HCT116 (cell line): ENCODE measurements at regions not wholly inside any gene's neighbourhood (a gene's known extent, or its start where the extent isn't known, plus 50 kb on each side); places are given as distances from the start of the nearest gene placed in this dataset.

Source experiments
- ATAC-seq: fragments of 200-7000 bp; cut with Tn5 transposase; 2 replicates; pipeline ENCODE4 v1.9.1; 2020; ENCODE audit warnings: mild to moderate bottlenecking, moderate library complexity
- BruUV-seq: library from RNA; stranded (reverse); fragments of 400-500 nt; replicated peaks from 2 replicates; lab custom pipeline; 2021; lab: Mats Ljungman, UMichigan
- CTCF ChIA-PET: fragments of 300-600 bp; sonication (Branson Sonifier 250); formaldehyde crosslinking; loops from one replicate; lab custom pipeline; 2021; ENCODE audit warnings: antibody characterized with exemption; lab: Charles Lee
- POLR2A ChIA-PET: fragments of 300-600, 350-600 bp; sonication (Branson Sonifier 250); formaldehyde crosslinking; loops from one replicate; lab custom pipeline; 2021; ENCODE audit warnings: antibody characterized with exemption; lab: Charles Lee
- RAD21 ChIA-PET, 2 experiments: fragments of 300-600 bp; sonication (Branson Sonifier 250); formaldehyde crosslinking; loops; one replicate each; lab custom pipeline; 2023; ENCODE audit warnings: low total read pairs in 2 of 2; ENCODE audit not compliant: uncharacterized antibody in 2 of 2, unreplicated experiment in 2 of 2, low non-redundant PET in 1 of 2; lab: Charles Lee
- DNase-seq: peaks from one replicate; pipeline ENCODE4 v3.0.0-alpha.2; 2010; ENCODE audit warnings: low read depth, low spot score
- H2AFZ ChIP-seq: fragments of 200-600 bp; shearing (Covaris generic), sonication (generic); 2 replicates; pipeline ENCODE4 v1.6.1; 2017; ENCODE audit warnings: low read depth, mixed run types, mixed read lengths, antibody characterized with exemption, low read length; ENCODE audit not compliant: poor library complexity, severe bottlenecking
- H3K27ac ChIP-seq: 2 replicates; pipeline ENCODE4 v1.5.1; 2012; ENCODE audit warnings: low read depth, low read length
- H3K27me3 ChIP-seq: fragments of 200-600 bp; sonication (generic); 2 replicates; pipeline ENCODE4 v1.6.1; 2016; ENCODE audit warnings: mixed run types, low read length, mixed read lengths; ENCODE audit not compliant: insufficient read depth
- H3K36me3 ChIP-seq, 2 experiments: fragments of 200-500 bp in 1 of 2; fragments of 200-600 bp in 1 of 2; sonication (Bioruptor generic) in 1 of 2; sonication (generic) in 1 of 2; 2 replicates each; pipeline versions ENCODE4 v1.5.1 to v1.6.1; 2014 to 2016; ENCODE audit warnings: low read length in 2 of 2, inconsistent platforms in 1 of 2, mixed read lengths in 1 of 2, mixed run types in 1 of 2; ENCODE audit not compliant: insufficient read depth in 2 of 2, control insufficient read depth in 1 of 2
- H3K4me1 ChIP-seq, 2 experiments: fragments of 200-600 bp in 1 of 2; sonication (generic) in 1 of 2; 2 replicates each; pipeline versions ENCODE4 v1.5.1 to v1.6.1; 2012 to 2017; ENCODE audit warnings: low read length in 2 of 2, inconsistent platforms in 1 of 2, mild to moderate bottlenecking in 1 of 2, mixed read lengths in 1 of 2, mixed run types in 1 of 2, moderate library complexity in 1 of 2; ENCODE audit not compliant: insufficient read depth in 2 of 2, control insufficient read depth in 1 of 2
- H3K4me2 ChIP-seq: fragments of 200-600 bp; sonication (generic); 2 replicates; pipeline ENCODE4 v1.6.1; 2017; ENCODE audit warnings: mixed run types, low read length, mixed read lengths
- H3K4me3 ChIP-seq, 2 experiments: fragments of 200-600 bp in 1 of 2; sonication (generic) in 1 of 2; replicated peaks in 1 of 2; 2 replicates each; pipeline ENCODE4 v1.5.1; 2011 to 2016; ENCODE audit warnings: low read length in 2 of 2, control low read depth in 1 of 2, low read depth in 1 of 2, mild to moderate bottlenecking in 1 of 2, mixed read lengths in 1 of 2, mixed run types in 1 of 2
- H3K79me2 ChIP-seq: fragments of 200-600 bp; sonication (generic); 2 replicates; pipeline ENCODE4 v1.6.1; 2017; ENCODE audit warnings: mild to moderate bottlenecking, mixed run types, low read length, moderate library complexity, mixed read lengths; ENCODE audit not compliant: insufficient read depth
- H3K9ac ChIP-seq: fragments of 200-600 bp; sonication (generic); 2 replicates; pipeline ENCODE4 v1.6.1; 2016; ENCODE audit warnings: low read length, mixed read lengths
- H3K9me2 ChIP-seq: fragments of 200-600 bp; sonication (generic), shearing (Covaris generic); 2 replicates; pipeline ENCODE4 v1.6.1; 2017; ENCODE audit warnings: mixed run types, mild to moderate bottlenecking, moderate library complexity; ENCODE audit not compliant: insufficient read depth
- H3K9me3 ChIP-seq, 2 experiments: fragments of 200-500 bp in 1 of 2; fragments of 200-600 bp in 1 of 2; sonication (Bioruptor generic) in 1 of 2; sonication (generic) in 1 of 2; 2 replicates each; pipeline ENCODE4 v1.6.1; 2014 to 2017; ENCODE audit warnings: low read length in 2 of 2, mixed read lengths in 2 of 2, inconsistent platforms in 1 of 2, low read depth in 1 of 2, mild to moderate bottlenecking in 1 of 2, mixed run types in 1 of 2, moderate library complexity in 1 of 2; ENCODE audit not compliant: control insufficient read depth in 1 of 2, insufficient read depth in 1 of 2
- H4K20me1 ChIP-seq: fragments of 200-600 bp; sonication (generic), shearing (Covaris generic); 2 replicates; pipeline ENCODE4 v1.6.1; 2017; ENCODE audit warnings: mixed run types, mild to moderate bottlenecking, moderate library complexity; ENCODE audit not compliant: insufficient read depth
- CBX3 ChIP-seq: IDR thresholded peaks from 2 replicates; pipeline ENCODE4 v1.6.1; 2012; ENCODE audit warnings: low read depth
- CEBPB ChIP-seq: IDR thresholded peaks from 2 replicates; pipeline ENCODE4 v1.6.1; 2012; ENCODE audit warnings: low read depth
- CTCF ChIP-seq, 3 experiments: fragments of 200-600 bp in 1 of 3; sonication (generic) in 1 of 3; IDR thresholded peaks in 2 of 3; conservative IDR thresholded peaks in 1 of 3; 2 replicates each; pipeline ENCODE4 v1.5.1; 2012 to 2017; ENCODE audit warnings: low read depth in 2 of 3, low read length in 2 of 3, antibody characterized with exemption in 1 of 3, borderline replicate concordance in 1 of 3, control low read depth in 1 of 3, mild to moderate bottlenecking in 1 of 3, mixed read lengths in 1 of 3, mixed run types in 1 of 3, moderate library complexity in 1 of 3; ENCODE audit not compliant: insufficient read depth in 1 of 3
- EGR1 ChIP-seq: IDR thresholded peaks from 2 replicates; pipeline ENCODE4 v1.6.1; 2012; ENCODE audit warnings: low read depth
- ELF1 ChIP-seq: IDR thresholded peaks from 2 replicates; pipeline ENCODE4 v1.6.1; 2012; ENCODE audit warnings: low read depth, borderline replicate concordance
- EZH2 ChIP-seq: fragments of 200-600 bp; sonication (generic); IDR thresholded peaks from 2 replicates; pipeline ENCODE4 v1.6.1; 2017; ENCODE audit warnings: antibody characterized with exemption, mixed run types
- EZH2phosphoT487 ChIP-seq: fragments of 200-600 bp; IDR thresholded peaks from 2 replicates; pipeline ENCODE4 v1.6.1; 2018; ENCODE audit warnings: antibody characterized with exemption, borderline replicate concordance
- FOSL1 ChIP-seq: IDR thresholded peaks from 2 replicates; pipeline ENCODE4 v1.6.1; 2012; ENCODE audit warnings: low read depth
- JUND ChIP-seq: IDR thresholded peaks from 2 replicates; pipeline ENCODE4 v1.6.1; 2012
- POLR2A ChIP-seq: IDR thresholded peaks from 2 replicates; pipeline ENCODE4 v1.7.0; 2011; ENCODE audit warnings: borderline replicate concordance; ENCODE audit not compliant: insufficient read depth, insufficient read length; ENCODE audit errors: extremely low read depth
- POLR2AphosphoS5 ChIP-seq: IDR thresholded peaks from 2 replicates; pipeline ENCODE4 v1.6.1; 2011; ENCODE audit warnings: mild to moderate bottlenecking, low read depth, low read length, moderate library complexity
- RAD21 ChIP-seq: IDR thresholded peaks from 2 replicates; pipeline ENCODE4 v1.6.1; 2012; ENCODE audit warnings: low read depth, mild to moderate bottlenecking
- SRF ChIP-seq: IDR thresholded peaks from 2 replicates; pipeline ENCODE4 v1.6.1; 2012; ENCODE audit warnings: low read depth
- TCF7L2 ChIP-seq: IDR thresholded peaks from 2 replicates; pipeline ENCODE4 v1.7.0; 2011; ENCODE audit warnings: borderline replicate concordance, inconsistent platforms; ENCODE audit not compliant: insufficient read depth, insufficient read length; ENCODE audit errors: extremely low read depth
- ZFX ChIP-seq: fragments of 450-650 bp; IDR thresholded peaks from 2 replicates; pipeline ENCODE4 v1.6.1; 2017
- ZNF274 ChIP-seq: fragments of 200-500 bp; sonication (Bioruptor generic); IDR thresholded peaks from 2 replicates; pipeline ENCODE4 v1.6.1; 2014; ENCODE audit warnings: mild to moderate bottlenecking, low read depth, low read length, inconsistent platforms
- intact Hi-C: fragments of 100-400 bp; cut with micrococcal nuclease; formaldehyde crosslinking; loops from 2 replicates; pipeline ENCODE4 v1.10.0; 2022
- TF ChIP-seq, protein P1 (sequence below): IDR thresholded peaks from 2 replicates; pipeline ENCODE4 v1.6.1; 2012
- TF ChIP-seq, protein P2 (sequence below): IDR thresholded peaks from 2 replicates; pipeline ENCODE4 v1.6.1; 2012; ENCODE audit warnings: low read depth
- TF ChIP-seq, protein P3 (sequence below): IDR thresholded peaks from 2 replicates; pipeline ENCODE4 v1.6.1; 2012

DNA sequence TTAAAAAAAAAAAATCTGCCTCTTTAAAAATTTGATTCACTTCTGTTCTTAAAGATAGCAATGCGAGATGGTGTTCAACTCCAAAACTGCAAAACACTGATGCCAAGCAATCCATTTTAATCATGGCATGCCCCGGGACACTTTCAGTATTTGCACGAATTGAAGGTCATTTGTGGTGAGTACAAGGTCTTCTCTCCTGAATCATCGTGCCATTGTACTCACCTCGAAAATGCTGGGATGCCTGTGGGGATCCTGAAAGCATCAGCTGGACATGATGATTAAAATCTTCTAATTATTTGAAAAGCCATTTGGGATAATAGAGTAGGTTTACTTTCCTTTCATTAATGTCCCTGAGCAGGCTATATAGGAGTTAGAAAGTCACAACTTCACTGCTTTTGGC lies 125.1 kb upstream of the NRP1 start:
- intact Hi-C loops: no loop called here
- no peak for DNase-seq

More for the DNA sequence above, 125.1 kb upstream of the NRP1 start:
- H3K9ac ChIP-seq: no peak overlapping the region
- H3K79me2 ChIP-seq: no peaks in the 10 kb centered on the region
- no peak overlapping the region for H3K4me3 ChIP-seq
- no peaks in the 10 kb centered on the region for H3K27me3 ChIP-seq
- H4K20me1 ChIP-seq: no peaks in the 10 kb centered on the region
- ChIA-PET POLR2A (no interaction called here), CTCF (no interaction called here)
- no peak overlapping the region for H3K27ac ChIP-seq
- H3K9me2 ChIP-seq: no peaks in the 10 kb centered on the region
- H3K4me1 ChIP-seq: no peaks in the 10 kb centered on the region
- TF ChIP-seq, protein P1, sequence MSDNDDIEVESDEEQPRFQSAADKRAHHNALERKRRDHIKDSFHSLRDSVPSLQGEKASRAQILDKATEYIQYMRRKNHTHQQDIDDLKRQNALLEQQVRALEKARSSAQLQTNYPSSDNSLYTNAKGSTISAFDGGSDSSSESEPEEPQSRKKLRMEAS: no peak
- TF ChIP-seq RAD21: no peak
- TF ChIP-seq POLR2AphosphoS5: no peak
- TF ChIP-seq, protein P2, sequence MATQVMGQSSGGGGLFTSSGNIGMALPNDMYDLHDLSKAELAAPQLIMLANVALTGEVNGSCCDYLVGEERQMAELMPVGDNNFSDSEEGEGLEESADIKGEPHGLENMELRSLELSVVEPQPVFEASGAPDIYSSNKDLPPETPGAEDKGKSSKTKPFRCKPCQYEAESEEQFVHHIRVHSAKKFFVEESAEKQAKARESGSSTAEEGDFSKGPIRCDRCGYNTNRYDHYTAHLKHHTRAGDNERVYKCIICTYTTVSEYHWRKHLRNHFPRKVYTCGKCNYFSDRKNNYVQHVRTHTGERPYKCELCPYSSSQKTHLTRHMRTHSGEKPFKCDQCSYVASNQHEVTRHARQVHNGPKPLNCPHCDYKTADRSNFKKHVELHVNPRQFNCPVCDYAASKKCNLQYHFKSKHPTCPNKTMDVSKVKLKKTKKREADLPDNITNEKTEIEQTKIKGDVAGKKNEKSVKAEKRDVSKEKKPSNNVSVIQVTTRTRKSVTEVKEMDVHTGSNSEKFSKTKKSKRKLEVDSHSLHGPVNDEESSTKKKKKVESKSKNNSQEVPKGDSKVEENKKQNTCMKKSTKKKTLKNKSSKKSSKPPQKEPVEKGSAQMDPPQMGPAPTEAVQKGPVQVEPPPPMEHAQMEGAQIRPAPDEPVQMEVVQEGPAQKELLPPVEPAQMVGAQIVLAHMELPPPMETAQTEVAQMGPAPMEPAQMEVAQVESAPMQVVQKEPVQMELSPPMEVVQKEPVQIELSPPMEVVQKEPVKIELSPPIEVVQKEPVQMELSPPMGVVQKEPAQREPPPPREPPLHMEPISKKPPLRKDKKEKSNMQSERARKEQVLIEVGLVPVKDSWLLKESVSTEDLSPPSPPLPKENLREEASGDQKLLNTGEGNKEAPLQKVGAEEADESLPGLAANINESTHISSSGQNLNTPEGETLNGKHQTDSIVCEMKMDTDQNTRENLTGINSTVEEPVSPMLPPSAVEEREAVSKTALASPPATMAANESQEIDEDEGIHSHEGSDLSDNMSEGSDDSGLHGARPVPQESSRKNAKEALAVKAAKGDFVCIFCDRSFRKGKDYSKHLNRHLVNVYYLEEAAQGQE: no peak
- no peak for TF ChIP-seq FOSL1
- TF ChIP-seq JUND: no peak
- TF ChIP-seq CEBPB: no peak
- TF ChIP-seq TCF7L2: no peak
- no peak for TF ChIP-seq CBX3
- no peak for TF ChIP-seq POLR2A
- no peak for TF ChIP-seq ZNF274
- TF ChIP-seq EZH2: no peak
- TF ChIP-seq CTCF (IDR thresholded peaks at IDR 0.05 in 2 of 3, conservative IDR thresholded peaks at IDR 0.05 in 1 of 3; ENCODE audit: borderline replicate concordance in 1 of 3, insufficient read depth in 1 of 3, low read depth in 2 of 3, low read length in 2 of 3): no peak
- no peak for TF ChIP-seq EZH2phosphoT487
- no peak for TF ChIP-seq SRF
- no peak for TF ChIP-seq ZFX
- TF ChIP-seq, protein P3, sequence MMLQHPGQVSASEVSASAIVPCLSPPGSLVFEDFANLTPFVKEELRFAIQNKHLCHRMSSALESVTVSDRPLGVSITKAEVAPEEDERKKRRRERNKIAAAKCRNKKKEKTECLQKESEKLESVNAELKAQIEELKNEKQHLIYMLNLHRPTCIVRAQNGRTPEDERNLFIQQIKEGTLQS: no peak
- no peak for TF ChIP-seq ELF1
- no peak for TF ChIP-seq EGR1
- TF ChIP-seq, all 23 proteins: peak for 0
- H3K9me3 ChIP-seq: no peaks in the 10 kb centered on the region
- ATAC-seq: no peak
- no TSS peak for BruUV-seq
- no peak overlapping the region for H2AFZ ChIP-seq
- RAD21 ChIA-PET: no interaction called here
- no peak overlapping the region for H3K4me2 ChIP-seq
- H3K36me3 ChIP-seq: no peaks in the 10 kb centered on the region
